RWPE1 (cell line): ENCODE measurements at regions not wholly inside any gene's neighbourhood (a gene's known extent, or its start where the extent isn't known, plus 50 kb on each side); places are given as distances from the start of the nearest gene placed in this dataset.

Experiments used
- CTCF ChIA-PET: fragments of 350-600 bp; sonication (Branson Sonifier 250); formaldehyde crosslinking; extraction: SDS; loops from one replicate; lab custom pipeline; 2021; lab: Yijun Ruan, JAX
- POLR2A ChIA-PET: fragments of 400-600 bp; formaldehyde crosslinking; extraction: SDS; loops from one replicate; lab custom pipeline; 2020; ENCODE audit warnings: antibody characterized with exemption; ENCODE audit not compliant: low non-redundant PET; lab: Yijun Ruan, JAX
- DNase-seq: peaks from one replicate; pipeline ENCODE4 v3.0.0; 2012; ENCODE audit warnings: low spot score
- H3K27ac ChIP-seq: fragments of 450-650 bp; 2 replicates; pipeline ENCODE4 v1.5.1; 2017
- TF ChIP-seq, protein P1 (sequence below): fragments of 450-650 bp; conservative IDR thresholded peaks from 2 replicates; pipeline ENCODE4 v1.5.1; 2017; ENCODE audit warnings: low read depth, mild to moderate bottlenecking

DNA sequence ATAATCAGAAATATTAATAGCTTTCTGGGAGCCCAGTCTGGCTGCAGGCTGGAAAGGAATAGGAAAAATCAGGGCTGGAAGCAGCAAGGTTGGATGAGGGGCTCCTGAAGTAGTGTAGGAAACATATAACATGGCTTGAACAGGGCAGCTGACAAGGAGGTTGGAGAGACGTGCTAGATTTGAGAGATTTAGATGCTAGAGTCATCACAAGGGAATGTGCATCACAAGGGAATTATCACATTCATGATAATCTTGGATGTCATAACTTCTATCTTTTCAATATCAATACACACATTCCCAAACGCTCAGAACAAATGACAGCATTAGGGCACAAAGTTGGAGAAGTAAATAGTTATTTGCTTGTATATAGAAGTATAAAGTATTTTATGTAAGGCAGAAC is 120.9 kb upstream of the EGFR start:
- ChIA-PET CTCF (no interaction called here), POLR2A (no interaction called here)
- H3K27ac ChIP-seq, result no peak overlapping the region
- TF ChIP-seq, protein P1, sequence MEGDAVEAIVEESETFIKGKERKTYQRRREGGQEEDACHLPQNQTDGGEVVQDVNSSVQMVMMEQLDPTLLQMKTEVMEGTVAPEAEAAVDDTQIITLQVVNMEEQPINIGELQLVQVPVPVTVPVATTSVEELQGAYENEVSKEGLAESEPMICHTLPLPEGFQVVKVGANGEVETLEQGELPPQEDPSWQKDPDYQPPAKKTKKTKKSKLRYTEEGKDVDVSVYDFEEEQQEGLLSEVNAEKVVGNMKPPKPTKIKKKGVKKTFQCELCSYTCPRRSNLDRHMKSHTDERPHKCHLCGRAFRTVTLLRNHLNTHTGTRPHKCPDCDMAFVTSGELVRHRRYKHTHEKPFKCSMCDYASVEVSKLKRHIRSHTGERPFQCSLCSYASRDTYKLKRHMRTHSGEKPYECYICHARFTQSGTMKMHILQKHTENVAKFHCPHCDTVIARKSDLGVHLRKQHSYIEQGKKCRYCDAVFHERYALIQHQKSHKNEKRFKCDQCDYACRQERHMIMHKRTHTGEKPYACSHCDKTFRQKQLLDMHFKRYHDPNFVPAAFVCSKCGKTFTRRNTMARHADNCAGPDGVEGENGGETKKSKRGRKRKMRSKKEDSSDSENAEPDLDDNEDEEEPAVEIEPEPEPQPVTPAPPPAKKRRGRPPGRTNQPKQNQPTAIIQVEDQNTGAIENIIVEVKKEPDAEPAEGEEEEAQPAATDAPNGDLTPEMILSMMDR, result no peak
- DNase-seq, result no peak

DNA sequence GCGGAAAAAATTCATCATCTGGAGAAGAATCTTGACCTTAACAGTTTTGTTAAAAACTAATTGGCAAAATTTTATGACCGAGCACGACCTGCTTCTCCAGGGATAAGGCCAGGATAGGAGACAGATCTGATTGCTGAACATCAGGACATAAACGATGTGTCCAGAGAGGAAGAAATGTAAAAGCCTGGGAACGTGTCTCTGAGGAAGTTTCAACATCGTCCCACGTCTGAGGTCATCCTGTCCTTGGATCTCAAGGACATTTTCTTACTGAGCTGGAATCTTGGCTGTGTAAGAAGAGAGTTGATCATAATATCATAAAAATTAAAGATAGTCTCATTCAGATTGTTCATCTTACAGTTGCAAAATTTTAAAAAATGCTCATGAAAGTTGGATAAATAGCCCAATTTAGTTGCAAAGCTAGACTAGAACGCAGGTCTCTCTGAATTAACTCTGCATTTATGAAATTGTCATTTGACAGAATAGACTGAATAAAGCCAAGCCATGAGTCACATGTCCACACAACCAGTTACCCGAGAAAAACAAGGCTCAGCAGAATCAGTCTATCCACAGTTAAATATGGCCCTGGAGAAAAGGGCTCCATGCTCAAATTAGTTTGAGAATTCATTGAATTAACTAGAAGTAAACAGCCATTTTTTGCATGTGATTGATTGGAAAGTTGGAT is 120.0 kb upstream of the EGFR start:
- TF ChIP-seq, protein P1, result no peak
- DNase-seq, result no peak
- no peak overlapping the region for H3K27ac ChIP-seq
- POLR2A ChIA-PET, result no interaction called here
- CTCF ChIA-PET, result no interaction called here

DNA sequence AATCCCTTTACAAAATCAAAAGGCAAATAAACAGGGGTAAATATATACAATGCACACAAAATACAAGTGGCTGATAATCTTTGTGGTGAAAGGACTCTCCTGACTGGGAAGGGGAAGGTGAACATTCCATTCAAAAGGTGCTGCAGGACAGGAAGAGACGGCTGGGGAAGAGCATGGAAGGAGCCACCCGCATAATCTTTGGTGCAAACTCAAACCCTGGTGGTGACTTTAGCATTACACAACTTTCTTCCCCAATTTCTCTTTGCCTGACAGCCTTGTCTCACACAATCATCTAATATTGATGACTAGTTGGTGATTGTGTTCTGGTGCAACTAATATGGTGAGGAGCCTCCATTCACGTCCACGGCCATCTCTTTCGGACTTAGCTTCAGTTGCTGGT is 117.0 kb upstream of the EGFR start:
- POLR2A ChIA-PET, result no interaction called here
- DNase-seq, result no peak
- H3K27ac ChIP-seq, result no peak overlapping the region
- TF ChIP-seq, protein P1, result no peak
- CTCF ChIA-PET, result no interaction called here

DNA sequence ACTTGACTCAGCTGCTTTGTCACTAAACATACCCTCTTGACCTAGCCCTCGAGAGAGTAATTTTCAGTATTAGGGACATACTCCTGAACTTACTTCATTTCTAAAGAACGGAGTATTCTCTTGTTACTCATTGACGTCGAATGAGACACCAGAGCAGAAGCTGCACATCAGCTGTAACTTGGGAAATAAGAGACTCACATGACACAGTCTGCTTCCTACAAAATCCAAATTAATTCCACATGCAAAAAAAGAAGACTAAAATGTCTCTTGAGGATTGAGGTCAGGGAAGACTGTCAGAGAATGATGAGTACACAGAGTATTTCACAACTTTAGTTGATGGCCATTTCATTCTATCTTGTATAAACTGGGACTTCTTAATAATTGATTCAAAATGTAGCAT is 114.7 kb upstream of the EGFR start:
- no peak for DNase-seq
- ChIA-PET CTCF (no interaction called here), POLR2A (no interaction called here)
- H3K27ac ChIP-seq, result no peak overlapping the region
- TF ChIP-seq, protein P1, result no peak

DNA sequence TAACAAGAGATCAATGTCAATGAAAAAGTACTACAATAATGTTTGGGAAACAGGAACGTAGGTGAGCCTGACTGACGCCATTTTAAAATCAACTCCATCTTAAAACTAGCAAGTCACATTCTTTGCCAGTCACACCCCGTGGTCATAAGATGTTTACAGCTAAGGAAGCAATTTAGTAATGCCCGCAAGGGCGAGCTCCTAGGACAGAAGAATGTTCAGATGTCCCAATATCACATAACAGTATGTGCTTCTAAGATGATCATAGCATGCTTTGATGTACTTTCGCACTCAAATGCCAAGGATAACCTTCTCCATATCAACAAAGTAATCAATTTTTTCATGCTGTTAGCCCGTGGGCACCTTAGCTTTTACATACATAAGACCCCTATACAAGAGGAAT is 113.8 kb upstream of the EGFR start:
- no peak overlapping the region for H3K27ac ChIP-seq
- DNase-seq, result no peak
- TF ChIP-seq, protein P1, result no peak
- POLR2A ChIA-PET, result no interaction called here
- CTCF ChIA-PET, result no interaction called here

DNA sequence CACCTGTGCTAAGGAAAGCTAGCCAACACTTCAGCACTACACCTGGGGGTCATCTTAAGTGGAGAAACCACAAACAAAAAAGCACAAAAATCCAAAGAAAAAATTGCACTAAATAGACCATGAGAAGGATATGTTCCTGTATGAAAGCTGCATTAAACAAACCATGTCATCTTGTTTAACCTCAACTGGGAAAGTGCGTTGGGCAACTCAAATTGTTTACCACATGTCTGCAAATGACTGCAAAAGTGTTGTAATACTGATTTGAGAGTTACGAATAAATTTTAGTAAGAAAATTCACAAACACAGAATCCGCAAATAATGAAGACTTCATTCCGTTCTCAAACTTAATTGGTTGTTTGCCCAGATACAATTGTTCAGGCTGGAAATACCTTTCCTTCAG is 111.9 kb upstream of the EGFR start:
- no peak overlapping the region for H3K27ac ChIP-seq
- TF ChIP-seq, protein P1, result no peak
- POLR2A ChIA-PET, result no interaction called here
- DNase-seq, result no peak
- CTCF ChIA-PET, result no interaction called here

DNA sequence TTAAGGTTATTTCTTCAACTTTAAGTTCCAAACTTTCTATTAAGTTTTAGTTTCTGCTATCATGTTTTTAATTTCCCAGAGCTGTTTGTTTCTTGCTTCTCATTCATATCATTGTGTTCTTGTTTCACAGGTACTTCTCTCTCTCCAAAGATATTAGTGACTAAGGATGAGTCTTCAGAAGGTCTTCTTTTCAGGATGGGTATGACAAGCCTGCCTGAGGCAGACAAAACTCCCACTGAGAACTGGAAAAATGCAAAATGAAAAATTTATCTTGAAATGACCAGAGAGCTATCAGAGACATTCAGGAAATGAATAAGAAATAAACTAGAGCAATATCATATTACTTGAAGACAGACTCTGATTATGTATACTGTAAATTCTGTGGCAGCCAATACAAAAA is 110.8 kb upstream of the EGFR start:
- TF ChIP-seq, protein P1, result no peak
- ChIA-PET POLR2A (no interaction called here), CTCF (no interaction called here)
- DNase-seq, result peak; percentile 41
- H3K27ac ChIP-seq, result no peak overlapping the region
